ENCODE measurements at regions not wholly inside any gene's neighbourhood (a gene's known extent, or its start where the extent isn't known, plus 50 kb on each side); places are given as distances from the start of the nearest gene placed in this dataset.

DNA sequence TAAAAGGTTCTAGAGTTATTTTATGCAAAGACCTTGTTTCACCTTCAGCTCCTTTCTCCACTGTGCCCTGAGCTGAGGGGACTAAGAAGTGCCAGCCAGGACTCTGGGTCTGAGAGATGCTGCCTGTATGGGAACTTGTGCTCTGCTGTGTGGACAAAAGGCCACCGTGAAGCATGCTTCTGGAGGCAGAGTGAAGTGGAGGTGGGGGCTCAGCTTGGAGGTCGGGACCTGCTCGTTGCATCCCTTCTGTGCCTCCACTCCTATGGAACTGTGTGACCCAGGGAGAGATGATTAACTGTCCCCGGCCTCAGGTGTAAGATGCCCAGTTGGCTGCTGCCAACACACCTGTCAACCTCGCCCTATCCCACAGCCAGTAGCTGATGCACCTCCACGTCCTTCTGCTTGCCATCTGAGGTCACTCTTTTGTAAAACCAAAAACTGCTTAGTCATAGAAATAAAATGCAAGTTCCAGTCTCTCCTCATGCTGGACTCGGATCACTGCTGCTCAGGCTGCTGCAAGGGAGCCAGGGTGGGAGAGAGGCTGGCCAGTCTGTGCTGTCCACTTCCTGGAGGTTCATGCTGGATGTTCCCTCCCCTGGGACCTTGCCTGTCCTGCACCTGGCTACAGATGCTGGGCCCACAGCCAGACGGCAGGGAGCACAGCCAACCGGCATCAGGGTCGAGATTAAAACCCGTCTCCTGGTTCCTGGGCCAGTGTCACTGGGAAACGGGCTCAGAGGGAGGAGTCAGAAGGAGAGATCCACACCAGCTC lies 113.2 kb downstream of the ACKR3 start:
- no peak for ATAC-seq

More for the DNA sequence above, 113.2 kb downstream of the ACKR3 start:
- intact Hi-C loops (cut with micrococcal nuclease), result no loop called here
- ChIA-PET POLR2A (interaction anchor here (0.7 kb wide), 1 partner anchor 1101 kb away, joined by 3 read pairs; no protein-coding TSS in a partner anchor), CTCF (ENCODE audit: low intra/inter-chr PET ratio) (no interaction called here)
- 14% methylated on average over 8 of the region's 12 CpGs for WGBS (ENCODE audit: insufficient coverage, low coverage, missing lambda C conversion rate)
- Histone ChIP-seq H3K9ac (ENCODE audit: insufficient read depth in 1 of 2, low read depth in 2 of 2, low read length in 2 of 2) (no peak overlapping the region), H3K4me1 (replicated peaks in 1 of 2; ENCODE audit: control insufficient read depth in 2 of 2, insufficient read depth in 2 of 2, low read length in 2 of 2) (no peaks in the 10 kb centered on the region), H3K9me1 (ENCODE audit: control insufficient read depth, insufficient read depth, low read length) (no peaks in the 10 kb centered on the region), H3K79me2 (ENCODE audit: control insufficient read depth, insufficient read depth, low read length) (no peaks in the 10 kb centered on the region), H3K4me2 (ENCODE audit: insufficient read depth, low read length) (no peak overlapping the region), H3K27ac (ENCODE audit: extremely low read depth, low read depth, low read length) (no peak overlapping the region), H3K4me3 (no peak overlapping the region), H3K9me3 (replicated peaks; ENCODE audit: control insufficient read depth, insufficient read depth, low read depth, low read length) (no peaks in the 10 kb centered on the region), H3K36me3 (ENCODE audit: control insufficient read depth, insufficient read depth, low read length) (no peaks in the 10 kb centered on the region), H4K20me1 (replicated peaks; ENCODE audit: control insufficient read depth, insufficient read depth, low read length) (no peaks in the 10 kb centered on the region), H3K27me3 (ENCODE audit: control insufficient read depth in 2 of 2, insufficient read depth in 2 of 2, low read length in 2 of 2) (peaks cover 0 to 12% of the 10 kb centered on the region in 2 experiments; a peak in 1 of 5 replicates), H2AFZ (ENCODE audit: low read depth, low read length) (no peak overlapping the region)
- in situ Hi-C loops (cut with MboI), result no loop called here
- no TSS peak for BruUV-seq (replicated peaks)
- DNase-seq (ENCODE audit: extremely low read depth in 1 of 4, low spot score in 3 of 4) (no peak), FAIRE-seq (no peak)
- TF ChIP-seq MAFF (IDR thresholded peaks at IDR 0.05; ENCODE audit: low read length), result peak; percentile 13; the same call in 1 of the 2 replicates
- 0 out of 2 replicates have a peak, but pooled peaks have one; percentile 39 for TF ChIP-seq C11orf30 (IDR thresholded peaks at IDR 0.05; ENCODE audit: low read depth)
- TF ChIP-seq SMAD4 (CRISPR knock-in tag; conservative IDR thresholded peaks at IDR 0.05), result no peak
- peak; percentile 72 for TF ChIP-seq MAFG (tag; conservative IDR thresholded peaks at IDR 0.05)
- no peak for TF ChIP-seq GTF2F1 (IDR thresholded peaks at IDR 0.05; ENCODE audit: low read depth, low read length)
- TF ChIP-seq ZNF785 (CRISPR knock-in tag; IDR thresholded peaks at IDR 0.05), result no peak
- TF ChIP-seq ZNF316 (IDR thresholded peaks at IDR 0.05), result peak; percentile 64; the same call in 1 of the 2 replicates
- no peak for TF ChIP-seq ZNF324 (CRISPR knock-in tag; IDR thresholded peaks at IDR 0.05)
- TF ChIP-seq, protein P1, sequence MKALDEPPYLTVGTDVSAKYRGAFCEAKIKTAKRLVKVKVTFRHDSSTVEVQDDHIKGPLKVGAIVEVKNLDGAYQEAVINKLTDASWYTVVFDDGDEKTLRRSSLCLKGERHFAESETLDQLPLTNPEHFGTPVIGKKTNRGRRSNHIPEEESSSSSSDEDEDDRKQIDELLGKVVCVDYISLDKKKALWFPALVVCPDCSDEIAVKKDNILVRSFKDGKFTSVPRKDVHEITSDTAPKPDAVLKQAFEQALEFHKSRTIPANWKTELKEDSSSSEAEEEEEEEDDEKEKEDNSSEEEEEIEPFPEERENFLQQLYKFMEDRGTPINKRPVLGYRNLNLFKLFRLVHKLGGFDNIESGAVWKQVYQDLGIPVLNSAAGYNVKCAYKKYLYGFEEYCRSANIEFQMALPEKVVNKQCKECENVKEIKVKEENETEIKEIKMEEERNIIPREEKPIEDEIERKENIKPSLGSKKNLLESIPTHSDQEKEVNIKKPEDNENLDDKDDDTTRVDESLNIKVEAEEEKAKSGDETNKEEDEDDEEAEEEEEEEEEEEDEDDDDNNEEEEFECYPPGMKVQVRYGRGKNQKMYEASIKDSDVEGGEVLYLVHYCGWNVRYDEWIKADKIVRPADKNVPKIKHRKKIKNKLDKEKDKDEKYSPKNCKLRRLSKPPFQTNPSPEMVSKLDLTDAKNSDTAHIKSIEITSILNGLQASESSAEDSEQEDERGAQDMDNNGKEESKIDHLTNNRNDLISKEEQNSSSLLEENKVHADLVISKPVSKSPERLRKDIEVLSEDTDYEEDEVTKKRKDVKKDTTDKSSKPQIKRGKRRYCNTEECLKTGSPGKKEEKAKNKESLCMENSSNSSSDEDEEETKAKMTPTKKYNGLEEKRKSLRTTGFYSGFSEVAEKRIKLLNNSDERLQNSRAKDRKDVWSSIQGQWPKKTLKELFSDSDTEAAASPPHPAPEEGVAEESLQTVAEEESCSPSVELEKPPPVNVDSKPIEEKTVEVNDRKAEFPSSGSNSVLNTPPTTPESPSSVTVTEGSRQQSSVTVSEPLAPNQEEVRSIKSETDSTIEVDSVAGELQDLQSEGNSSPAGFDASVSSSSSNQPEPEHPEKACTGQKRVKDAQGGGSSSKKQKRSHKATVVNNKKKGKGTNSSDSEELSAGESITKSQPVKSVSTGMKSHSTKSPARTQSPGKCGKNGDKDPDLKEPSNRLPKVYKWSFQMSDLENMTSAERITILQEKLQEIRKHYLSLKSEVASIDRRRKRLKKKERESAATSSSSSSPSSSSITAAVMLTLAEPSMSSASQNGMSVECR (CRISPR knock-in tag; IDR thresholded peaks at IDR 0.05), result no peak

Measured in K562 (cell line).